Activated T-cell treated with anti-CD3 and anti-CD28 coated beads for 48 hours (primary cell): ENCODE measurements at regions not wholly inside any gene's neighbourhood (a gene's known extent, or its start where the extent isn't known, plus 50 kb on each side); places are given as distances from the start of the nearest gene placed in this dataset.

ENCODE experiments used
- DNase-seq: peaks from one replicate; pipeline ENCODE4 v3.0.0-alpha.2; 2020; ENCODE audit warnings: low read depth

GRCh38 chr4:180041576-180041975 is 2201.6 kb upstream of the TENM3 start:
- no peak for DNase-seq

GRCh38 chr4:180052629-180053028 is 2190.6 kb upstream of the TENM3 start:
- DNase-seq, result no peak

GRCh38 chr4:180054291-180054690 is 2188.9 kb upstream of the TENM3 start:
- DNase-seq, result no peak

GRCh38 chr4:180057299-180057721 is 2185.9 kb upstream of the TENM3 start:
- no peak for DNase-seq

- no peak for DNase-seq
These were observed 2185.1 kb upstream of the TENM3 start for GRCh38 chr4:180057891-180058671.

- DNase-seq, result no peak
These were observed 2184.4 kb upstream of the TENM3 start for GRCh38 chr4:180058691-180059215.

- no peak for DNase-seq
These were observed 2183.9 kb upstream of the TENM3 start for GRCh38 chr4:180059216-180059881.

- DNase-seq, result no peak
These were observed 2182.9 kb upstream of the TENM3 start for GRCh38 chr4:180060159-180060889.

GRCh38 chr4:180081072-180081471 is 2162.1 kb upstream of the TENM3 start:
- no peak for DNase-seq

GRCh38 chr4:180084561-180084960 is 2158.6 kb upstream of the TENM3 start:
- no peak for DNase-seq

- DNase-seq, result no peak
These were observed 2156.6 kb upstream of the TENM3 start for GRCh38 chr4:180086480-180087190.

- no peak for DNase-seq
These were observed 2144.6 kb upstream of the TENM3 start for GRCh38 chr4:180098586-180098985.

- DNase-seq, result no peak
These were observed 2143.2 kb upstream of the TENM3 start for GRCh38 chr4:180099957-180100356.

- DNase-seq, result no peak
These were observed 2142.5 kb upstream of the TENM3 start for GRCh38 chr4:180100433-180101344.

GRCh38 chr4:180101348-180102083 is 2141.7 kb upstream of the TENM3 start:
- DNase-seq, result no peak

- no peak for DNase-seq
These were observed 2139.4 kb upstream of the TENM3 start for GRCh38 chr4:180103794-180104193.

GRCh38 chr4:180105362-180105761 is 2137.8 kb upstream of the TENM3 start:
- DNase-seq, result no peak

GRCh38 chr4:180106122-180106521 is 2137.1 kb upstream of the TENM3 start:
- no peak for DNase-seq

GRCh38 chr4:180106997-180107396 is 2136.2 kb upstream of the TENM3 start:
- no peak for DNase-seq

- DNase-seq, result no peak
These were observed 2126.4 kb upstream of the TENM3 start for GRCh38 chr4:180116840-180117239.
